ENCODE measurements at regions not wholly inside any gene's neighbourhood (a gene's known extent, or its start where the extent isn't known, plus 50 kb on each side); places are given as distances from the start of the nearest gene placed in this dataset.

DNA sequence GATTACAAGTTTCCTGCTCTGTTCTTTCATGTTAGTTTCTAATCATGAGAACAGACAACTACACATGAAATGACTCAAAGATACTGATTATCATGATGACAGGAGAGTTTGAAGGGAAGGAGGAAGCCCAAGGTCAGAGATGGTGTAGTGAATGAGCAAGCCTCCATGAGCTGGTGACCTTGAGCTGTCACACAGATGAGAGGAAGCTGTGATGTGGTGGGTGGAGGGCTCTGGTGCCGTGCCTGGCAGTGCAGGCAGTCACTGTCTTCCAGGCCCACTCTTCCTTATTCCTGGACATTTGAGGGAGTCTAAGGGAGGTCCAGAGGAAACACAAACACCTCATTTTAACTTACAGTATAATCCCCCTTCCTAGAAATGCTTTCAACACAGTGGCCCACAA lies 133.4 kb upstream of the ROPN1 start:
- TF ChIP-seq POLR2A (IDR thresholded peaks at IDR 0.05) = no peak
- TF ChIP-seq, protein P1, sequence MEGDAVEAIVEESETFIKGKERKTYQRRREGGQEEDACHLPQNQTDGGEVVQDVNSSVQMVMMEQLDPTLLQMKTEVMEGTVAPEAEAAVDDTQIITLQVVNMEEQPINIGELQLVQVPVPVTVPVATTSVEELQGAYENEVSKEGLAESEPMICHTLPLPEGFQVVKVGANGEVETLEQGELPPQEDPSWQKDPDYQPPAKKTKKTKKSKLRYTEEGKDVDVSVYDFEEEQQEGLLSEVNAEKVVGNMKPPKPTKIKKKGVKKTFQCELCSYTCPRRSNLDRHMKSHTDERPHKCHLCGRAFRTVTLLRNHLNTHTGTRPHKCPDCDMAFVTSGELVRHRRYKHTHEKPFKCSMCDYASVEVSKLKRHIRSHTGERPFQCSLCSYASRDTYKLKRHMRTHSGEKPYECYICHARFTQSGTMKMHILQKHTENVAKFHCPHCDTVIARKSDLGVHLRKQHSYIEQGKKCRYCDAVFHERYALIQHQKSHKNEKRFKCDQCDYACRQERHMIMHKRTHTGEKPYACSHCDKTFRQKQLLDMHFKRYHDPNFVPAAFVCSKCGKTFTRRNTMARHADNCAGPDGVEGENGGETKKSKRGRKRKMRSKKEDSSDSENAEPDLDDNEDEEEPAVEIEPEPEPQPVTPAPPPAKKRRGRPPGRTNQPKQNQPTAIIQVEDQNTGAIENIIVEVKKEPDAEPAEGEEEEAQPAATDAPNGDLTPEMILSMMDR (IDR thresholded peaks at IDR 0.05) = no peak

All from thyroid gland (tissue), 4 donors.